ENCODE measurements at regions not wholly inside any gene's neighbourhood (a gene's known extent, or its start where the extent isn't known, plus 50 kb on each side); places are given as distances from the start of the nearest gene placed in this dataset.

GRCh38 chr2:2422621-2423020, 91.5 kb upstream of the MYT1L start:
- RAD21 ChIA-PET (ENCODE audit: unreplicated experiment), result no interaction called here
- CTCF ChIA-PET, result no interaction called here
- TF ChIP-seq ZBTB33 (IDR thresholded peaks at IDR 0.05) (no peak), MYB (IDR thresholded peaks at IDR 0.05; ENCODE audit: borderline replicate concordance, low read depth, low read length) (no peak), POLR2AphosphoS5 (IDR thresholded peaks at IDR 0.05; ENCODE audit: low read length) (no peak), CBFB (IDR thresholded peaks at IDR 0.05; ENCODE audit: low read depth) (no peak), BCL3 (IDR thresholded peaks at IDR 0.05; ENCODE audit: borderline replicate concordance, insufficient read depth, low read depth, low read length, poor library complexity, severe bottlenecking) (no peak), NFYA (IDR thresholded peaks at IDR 0.05; ENCODE audit: borderline replicate concordance, low read depth, low read length) (no peak), FOXK2 (IDR thresholded peaks at IDR 0.05) (no peak), USF1 (IDR thresholded peaks at IDR 0.05; ENCODE audit: borderline replicate concordance, extremely low read length, insufficient read depth, low read depth, low read length) (no peak), SREBF2 (IDR thresholded peaks at IDR 0.05; ENCODE audit: low read length) (no peak), MEF2B (IDR thresholded peaks at IDR 0.05; ENCODE audit: partially characterized antibody, poor library complexity, severe bottlenecking) (no peak), SIX5 (IDR thresholded peaks at IDR 0.05; ENCODE audit: low read depth, low read length, severe bottlenecking) (no peak), ZNF24 (IDR thresholded peaks at IDR 0.05) (no peak)
- TF ChIP-seq, protein P1, sequence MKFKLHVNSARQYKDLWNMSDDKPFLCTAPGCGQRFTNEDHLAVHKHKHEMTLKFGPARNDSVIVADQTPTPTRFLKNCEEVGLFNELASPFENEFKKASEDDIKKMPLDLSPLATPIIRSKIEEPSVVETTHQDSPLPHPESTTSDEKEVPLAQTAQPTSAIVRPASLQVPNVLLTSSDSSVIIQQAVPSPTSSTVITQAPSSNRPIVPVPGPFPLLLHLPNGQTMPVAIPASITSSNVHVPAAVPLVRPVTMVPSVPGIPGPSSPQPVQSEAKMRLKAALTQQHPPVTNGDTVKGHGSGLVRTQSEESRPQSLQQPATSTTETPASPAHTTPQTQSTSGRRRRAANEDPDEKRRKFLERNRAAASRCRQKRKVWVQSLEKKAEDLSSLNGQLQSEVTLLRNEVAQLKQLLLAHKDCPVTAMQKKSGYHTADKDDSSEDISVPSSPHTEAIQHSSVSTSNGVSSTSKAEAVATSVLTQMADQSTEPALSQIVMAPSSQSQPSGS (IDR thresholded peaks at IDR 0.05; ENCODE audit: low read length), result no peak

More at GRCh38 chr2:2422621-2423020, 91.5 kb upstream of the MYT1L start:
- Histone ChIP-seq H3K4me1 (ENCODE audit: control insufficient read depth, insufficient read depth, low read length) (no peaks in the 10 kb centered on the region), H2AFZ (ENCODE audit: control insufficient read depth, low read depth, low read length) (no peak overlapping the region), H4K20me1 (ENCODE audit: control insufficient read depth, insufficient read depth) (no peaks in the 10 kb centered on the region), H3K27ac (ENCODE audit: control insufficient read depth, insufficient read depth) (no peak overlapping the region), H3K79me2 (ENCODE audit: control insufficient read depth, insufficient read depth, low read length) (no peaks in the 10 kb centered on the region), H3K4me3 (no peak overlapping the region), H3K9me3 (replicated peaks; ENCODE audit: control insufficient read depth, insufficient read depth, low read length) (no peaks in the 10 kb centered on the region), H3K27me3 (replicated peaks in 1 of 2; ENCODE audit: control insufficient read depth in 2 of 2, insufficient read depth in 2 of 2, low read length in 1 of 2) (no peaks in the 10 kb centered on the region), H3K36me3 (ENCODE audit: control insufficient read depth in 2 of 2, insufficient read depth in 2 of 2, low read length in 1 of 2) (no peaks in the 10 kb centered on the region), H3K9ac (ENCODE audit: control insufficient read depth, insufficient read depth, low read length) (no peak overlapping the region), H3K4me2 (ENCODE audit: control insufficient read depth, insufficient read depth) (no peak overlapping the region)
- BruUV-seq (replicated peaks), result no TSS peak
- ATAC-seq, result no peak
- ChIA-PET POLR2A (no interaction called here), SMC1A (ENCODE audit: uncharacterized antibody, unreplicated experiment) (no interaction called here)
- 9% methylated on average over 5 of the region's 5 CpGs for WGBS (ENCODE audit: insufficient coverage, insufficient replicate concordance, low lambda C conversion rate, missing lambda C conversion rate)
- intact Hi-C loops (cut with micrococcal nuclease; ENCODE audit: unreplicated experiment) (no loop called here), in situ Hi-C loops (cut with MboI) (no loop called here)
- no peak for FAIRE-seq
- no peak for DNase-seq (ENCODE audit: low read depth, low spot score)

All from GM12878 (cell line).